GM12891 (cell line): ENCODE measurements at regions not wholly inside any gene's neighbourhood (a gene's known extent, or its start where the extent isn't known, plus 50 kb on each side); places are given as distances from the start of the nearest gene placed in this dataset.

ENCODE experiments used
- POLR2A ChIP-seq: IDR thresholded peaks from 2 replicates; pipeline ENCODE4 v1.6.1; 2011; ENCODE audit warnings: low read depth, low read length, control low read depth
- POLR2AphosphoS5 ChIP-seq: IDR thresholded peaks from 2 replicates; pipeline ENCODE4 v1.6.1; 2011; ENCODE audit warnings: low read depth, low read length, control low read depth
- POU2F2 ChIP-seq: IDR thresholded peaks from 2 replicates; pipeline ENCODE4 v1.6.1; 2011; ENCODE audit warnings: low read depth, mild to moderate bottlenecking, control low read depth, low read length, moderate library complexity
- TAF1 ChIP-seq: IDR thresholded peaks from 2 replicates; pipeline ENCODE4 v1.6.1; 2011; ENCODE audit warnings: low read depth, low read length, control low read depth

- no peak for TF ChIP-seq POLR2AphosphoS5
- TF ChIP-seq POLR2A = no peak
- no peak for TF ChIP-seq TAF1
- TF ChIP-seq POU2F2 = no peak
These were observed 169.4 kb downstream of the AKR1D1 start for GRCh38 chr7:138245682-138246081.
